ENCODE measurements at regions not wholly inside any gene's neighbourhood (a gene's known extent, or its start where the extent isn't known, plus 50 kb on each side); places are given as distances from the start of the nearest gene placed in this dataset.

DNA sequence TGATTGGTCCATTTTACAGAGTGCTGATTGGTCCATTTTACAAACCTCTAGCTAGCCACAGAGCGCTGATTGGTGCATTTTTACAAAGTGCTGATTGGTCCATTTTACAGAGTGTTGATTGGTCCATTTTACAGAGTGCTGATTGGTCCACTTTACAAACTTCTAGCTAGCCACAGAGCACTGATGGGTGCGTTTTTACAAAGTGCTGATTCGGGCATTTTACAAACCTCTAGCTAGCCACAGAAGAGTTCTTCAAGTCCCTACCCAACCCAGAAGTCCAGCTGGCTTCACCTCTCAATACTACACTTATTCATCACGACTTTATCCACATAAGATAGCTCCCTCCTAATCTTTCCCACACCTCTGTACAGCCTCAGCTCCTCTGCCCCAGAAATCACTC lies 899.8 kb downstream of the TUSC7 start:
- Mint-ChIP-seq H3K36me3 (no peaks in the 10 kb centered on the region), H3K27me3 (peaks cover 0 to 4% (median 0%) of the 10 kb centered on the region in 5 donors), H3K4me1 (no peaks in the 10 kb centered on the region), H3K4me3 (no peak overlapping the region), H3K27ac (no peak overlapping the region), H3K9me3 (peaks cover 0 to 15% (median 0%) of the 10 kb centered on the region in 9 donors)
- POLR2A ChIA-PET, result no interaction called here
- DNase-seq, result no peak
- no peak for ATAC-seq

- Mint-ChIP-seq H3K4me3 (no peak overlapping the region), H3K4me1 (no peaks in the 10 kb centered on the region), H3K36me3 (no peaks in the 10 kb centered on the region), H3K27ac (no peak overlapping the region), H3K27me3 (peaks cover 0 to 4% (median 0%) of the 10 kb centered on the region in 5 donors), H3K9me3 (peaks cover 0 to 15% (median 0%) of the 10 kb centered on the region in 9 donors)
- POLR2A ChIA-PET, result no interaction called here
- DNase-seq, result no peak
- ATAC-seq, result no peak
These were observed 900.6 kb downstream of the TUSC7 start for GRCh38 chr3:117610156-117610555.

DNA sequence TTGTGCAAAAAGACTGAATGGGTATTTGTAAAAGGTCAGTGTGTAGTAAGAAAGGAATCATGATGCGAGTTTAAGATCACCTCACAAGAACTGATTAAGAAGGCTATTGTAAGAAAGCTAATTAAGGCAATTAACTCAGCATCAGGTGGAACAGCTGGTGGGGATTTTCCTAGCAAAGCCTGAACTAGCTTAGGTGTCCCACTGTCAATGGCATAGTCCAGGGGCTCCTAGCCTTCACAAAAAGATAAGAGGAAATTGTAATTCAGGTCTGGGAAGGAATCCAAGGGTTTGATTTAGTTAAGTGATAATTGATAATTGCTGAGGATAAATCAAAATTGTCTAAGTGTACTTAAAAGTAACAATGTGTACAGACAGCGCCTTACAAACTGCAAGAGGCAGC lies 901.6 kb downstream of the TUSC7 start:
- Mint-ChIP-seq H3K36me3 (no peaks in the 10 kb centered on the region), H3K4me3 (no peak overlapping the region), H3K27ac (no peak overlapping the region), H3K4me1 (no peaks in the 10 kb centered on the region), H3K27me3 (peaks cover 0 to 4% (median 0%) of the 10 kb centered on the region in 5 donors), H3K9me3 (peaks cover 0 to 15% (median 0%) of the 10 kb centered on the region in 9 donors)
- DNase-seq (no peak), ATAC-seq (no peak)
- POLR2A ChIA-PET, result no interaction called here

GRCh38 chr3:117616227-117616626 lies 906.6 kb downstream of the TUSC7 start:
- H3K36me3 Mint-ChIP-seq, result no peaks in the 10 kb centered on the region
- no peak overlapping the region for H3K27ac Mint-ChIP-seq
- no peaks in the 10 kb centered on the region for H3K4me1 Mint-ChIP-seq
- peaks cover 0 to 4% (median 0%) of the 10 kb centered on the region in 5 donors for H3K27me3 Mint-ChIP-seq
- peaks cover 0 to 4% (median 0%) of the 10 kb centered on the region in 9 donors for H3K9me3 Mint-ChIP-seq
- no peak for DNase-seq
- no peak overlapping the region for H3K4me3 Mint-ChIP-seq
- POLR2A ChIA-PET, result no interaction called here
- no peak for ATAC-seq

- no peak overlapping the region for H3K27ac Mint-ChIP-seq
- DNase-seq (no peak), ATAC-seq (no peak)
- H3K4me3 Mint-ChIP-seq, result no peak overlapping the region
- H3K36me3 Mint-ChIP-seq, result no peaks in the 10 kb centered on the region
- no peaks in the 10 kb centered on the region for H3K27me3 Mint-ChIP-seq
- POLR2A ChIA-PET, result no interaction called here
- no peaks in the 10 kb centered on the region for H3K4me1 Mint-ChIP-seq
- peaks cover 0 to 10% (median 2%) of the 10 kb centered on the region in 9 donors for H3K9me3 Mint-ChIP-seq
These were observed 908.3 kb downstream of the TUSC7 start for GRCh38 chr3:117617906-117618305.

DNA sequence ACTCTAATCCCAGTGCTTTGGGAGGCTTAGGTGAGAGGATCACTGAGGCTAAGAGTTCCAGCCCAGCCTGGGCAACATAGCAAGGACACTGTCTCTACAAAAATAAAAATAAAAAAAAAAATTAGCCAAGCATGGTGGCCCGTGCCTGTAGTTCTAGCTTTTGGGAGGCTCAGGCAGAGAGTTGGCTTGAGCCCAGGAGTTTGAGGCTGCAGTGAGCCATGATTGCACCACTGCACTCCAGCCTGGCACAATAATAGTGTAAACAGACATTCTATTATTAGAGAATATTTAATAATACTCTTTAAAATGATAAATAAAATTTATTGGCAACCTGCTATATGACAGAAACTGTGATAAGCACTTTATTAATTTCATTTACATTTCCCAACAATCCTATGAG lies 908.9 kb downstream of the TUSC7 start:
- peaks cover 0 to 10% (median 2%) of the 10 kb centered on the region in 9 donors for H3K9me3 Mint-ChIP-seq
- ATAC-seq (no peak), DNase-seq (no peak)
- H3K36me3 Mint-ChIP-seq, result no peaks in the 10 kb centered on the region
- POLR2A ChIA-PET, result interaction anchor here (0.7 kb wide), 1 partner anchor 247 kb away, joined by 4 read pairs; no protein-coding TSS in a partner anchor
- no peaks in the 10 kb centered on the region for H3K4me1 Mint-ChIP-seq
- H3K27ac Mint-ChIP-seq, result no peak overlapping the region
- no peaks in the 10 kb centered on the region for H3K27me3 Mint-ChIP-seq
- no peak overlapping the region for H3K4me3 Mint-ChIP-seq

DNA sequence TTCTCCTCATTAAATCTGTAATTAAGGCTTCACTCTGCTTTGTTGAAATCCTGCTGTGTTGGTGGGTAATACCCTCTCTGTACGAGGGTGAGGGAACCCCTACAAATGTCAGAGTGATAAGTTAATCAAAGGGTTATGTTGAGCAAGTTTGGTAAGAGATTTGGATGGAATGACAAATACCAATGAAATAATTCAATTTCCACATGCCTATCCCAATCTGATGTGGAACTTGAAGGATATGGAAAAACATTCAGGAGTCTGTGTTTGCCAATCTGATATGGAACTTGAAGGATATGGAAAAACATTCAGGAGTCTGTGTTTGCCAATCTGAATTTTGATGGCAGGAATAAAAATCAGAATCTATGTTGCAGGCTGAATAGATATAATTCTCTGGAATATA lies 910.2 kb downstream of the TUSC7 start:
- no peaks in the 10 kb centered on the region for H3K4me1 Mint-ChIP-seq
- ATAC-seq, result no peak
- POLR2A ChIA-PET, result no interaction called here
- no peak overlapping the region for H3K4me3 Mint-ChIP-seq
- H3K9me3 Mint-ChIP-seq, result peaks cover 0 to 10% (median 2%) of the 10 kb centered on the region in 9 donors
- H3K36me3 Mint-ChIP-seq, result no peaks in the 10 kb centered on the region
- DNase-seq, result no peak
- H3K27ac Mint-ChIP-seq, result no peak overlapping the region
- H3K27me3 Mint-ChIP-seq, result no peaks in the 10 kb centered on the region

DNA sequence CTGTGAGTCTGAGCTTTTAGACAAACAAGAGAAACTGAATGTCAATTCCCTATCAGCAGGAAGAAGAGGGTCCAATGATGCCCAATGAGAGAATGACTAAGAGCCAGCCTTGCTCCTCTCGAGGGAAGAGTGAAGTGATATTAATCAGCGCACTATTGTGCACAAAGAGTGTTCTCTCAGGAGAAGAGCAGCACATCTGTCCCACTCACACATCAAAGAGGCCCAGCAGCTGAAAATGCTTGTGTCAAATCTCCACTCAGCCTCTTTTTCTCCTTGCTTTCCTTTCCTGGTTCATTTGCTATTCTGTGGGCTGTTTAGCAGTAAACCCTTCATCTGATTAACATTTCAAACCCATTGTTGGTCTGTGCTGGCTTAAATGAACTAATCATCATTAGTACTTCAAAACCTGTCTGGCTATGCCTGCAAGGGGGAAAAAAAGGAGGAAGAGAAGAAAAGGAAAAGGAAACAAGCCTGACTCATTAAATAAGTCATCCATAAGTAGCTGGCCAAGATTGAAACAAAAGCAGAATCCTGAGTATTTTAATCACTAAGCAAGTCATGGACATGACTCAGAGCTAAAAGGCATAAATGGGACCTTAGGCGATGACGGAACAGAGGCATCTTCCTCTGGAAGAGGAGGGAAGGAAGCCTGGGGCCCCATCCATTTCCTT lies 912.7 kb downstream of the TUSC7 start:
- H3K4me1 Mint-ChIP-seq, result no peaks in the 10 kb centered on the region
- DNase-seq, result no peak
- H3K36me3 Mint-ChIP-seq, result no peaks in the 10 kb centered on the region
- no peak overlapping the region for H3K4me3 Mint-ChIP-seq
- H3K27me3 Mint-ChIP-seq, result no peaks in the 10 kb centered on the region
- no peak for ATAC-seq
- no peak overlapping the region for H3K27ac Mint-ChIP-seq
- H3K9me3 Mint-ChIP-seq, result peaks cover 0 to 10% (median 2%) of the 10 kb centered on the region in 9 donors
- POLR2A ChIA-PET, result no interaction called here

DNA sequence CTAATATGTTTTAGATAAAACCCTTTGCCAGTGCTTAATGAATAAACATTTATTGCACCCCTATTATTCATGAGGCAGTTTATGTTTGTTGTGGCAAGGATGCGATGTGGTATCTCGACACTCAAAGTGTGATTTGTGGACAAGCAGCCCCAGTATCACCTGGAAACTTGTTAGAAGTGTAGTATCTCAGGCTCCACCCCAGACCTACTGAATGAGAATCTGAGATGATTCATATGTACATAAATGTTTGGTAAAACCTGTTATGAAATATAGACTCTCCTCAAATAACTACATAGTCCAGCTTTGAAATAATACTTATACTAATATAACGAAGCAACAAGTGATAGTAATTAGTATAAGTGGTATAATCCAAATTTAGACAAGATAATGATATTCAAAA lies 914.8 kb downstream of the TUSC7 start:
- peaks cover 0 to 10% (median 2%) of the 10 kb centered on the region in 9 donors for H3K9me3 Mint-ChIP-seq
- no peaks in the 10 kb centered on the region for H3K36me3 Mint-ChIP-seq
- ATAC-seq, result no peak
- H3K4me1 Mint-ChIP-seq, result no peaks in the 10 kb centered on the region
- no peak for DNase-seq
- POLR2A ChIA-PET, result no interaction called here
- H3K27ac Mint-ChIP-seq, result no peak overlapping the region
- no peaks in the 10 kb centered on the region for H3K27me3 Mint-ChIP-seq
- H3K4me3 Mint-ChIP-seq, result no peak overlapping the region

- H3K36me3 Mint-ChIP-seq, result no peaks in the 10 kb centered on the region
- POLR2A ChIA-PET, result no interaction called here
- H3K27me3 Mint-ChIP-seq, result no peaks in the 10 kb centered on the region
- ATAC-seq (no peak), DNase-seq (no peak)
- H3K4me3 Mint-ChIP-seq, result no peak overlapping the region
- H3K27ac Mint-ChIP-seq, result no peak overlapping the region
- H3K4me1 Mint-ChIP-seq, result no peaks in the 10 kb centered on the region
- peaks cover 0 to 10% (median 2%) of the 10 kb centered on the region in 9 donors for H3K9me3 Mint-ChIP-seq
These were observed 915.6 kb downstream of the TUSC7 start for GRCh38 chr3:117625174-117625573.

DNA sequence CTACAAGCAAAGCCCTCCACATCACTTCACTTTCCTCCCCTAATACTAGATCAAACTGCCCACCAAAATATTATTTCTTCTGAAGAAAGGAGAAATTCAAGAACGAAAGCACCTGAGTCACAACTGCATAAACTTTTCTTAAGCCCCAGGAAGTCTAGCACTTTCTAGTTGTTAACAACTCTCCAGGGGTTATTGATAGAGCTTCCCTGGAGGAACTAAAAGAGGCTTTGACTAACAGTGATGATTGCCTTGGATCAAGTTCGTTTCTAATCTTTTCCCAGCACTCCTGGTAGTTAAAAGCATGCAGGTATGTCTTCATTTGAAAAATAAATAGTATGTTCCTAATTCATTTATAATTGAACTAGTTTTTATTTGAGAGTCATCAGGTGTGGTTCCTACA lies 917.0 kb downstream of the TUSC7 start:
- Mint-ChIP-seq H3K27ac (no peak overlapping the region), H3K9me3 (peaks cover 0 to 10% (median 2%) of the 10 kb centered on the region in 9 donors), H3K27me3 (no peaks in the 10 kb centered on the region), H3K36me3 (no peaks in the 10 kb centered on the region), H3K4me1 (no peaks in the 10 kb centered on the region), H3K4me3 (no peak overlapping the region)
- POLR2A ChIA-PET, result no interaction called here
- ATAC-seq, result no peak
- DNase-seq, result no peak

GRCh38 chr3:117628823-117629291 lies 919.3 kb downstream of the TUSC7 start:
- Mint-ChIP-seq H3K27ac (no peak overlapping the region), H3K27me3 (no peaks in the 10 kb centered on the region), H3K4me1 (no peaks in the 10 kb centered on the region)

GRCh38 chr3:117629505-117629904 lies 919.9 kb downstream of the TUSC7 start:
- no peak for ATAC-seq
- H3K27ac Mint-ChIP-seq, result no peak overlapping the region
- H3K9me3 Mint-ChIP-seq, result peaks cover 0 to 9% (median 0%) of the 10 kb centered on the region in 9 donors
- no peak for DNase-seq
- POLR2A ChIA-PET, result no interaction called here
- no peaks in the 10 kb centered on the region for H3K36me3 Mint-ChIP-seq
- H3K4me1 Mint-ChIP-seq, result no peaks in the 10 kb centered on the region
- no peak overlapping the region for H3K4me3 Mint-ChIP-seq
- no peaks in the 10 kb centered on the region for H3K27me3 Mint-ChIP-seq

More at GRCh38 chr3:117628823-117629291, 919.3 kb downstream of the TUSC7 start:
- POLR2A ChIA-PET, result no interaction called here
- ATAC-seq (no peak), DNase-seq (no peak)
- Mint-ChIP-seq H3K4me3 (no peak overlapping the region), H3K36me3 (no peaks in the 10 kb centered on the region), H3K9me3 (peaks cover 0 to 9% (median 0%) of the 10 kb centered on the region in 9 donors)

DNA sequence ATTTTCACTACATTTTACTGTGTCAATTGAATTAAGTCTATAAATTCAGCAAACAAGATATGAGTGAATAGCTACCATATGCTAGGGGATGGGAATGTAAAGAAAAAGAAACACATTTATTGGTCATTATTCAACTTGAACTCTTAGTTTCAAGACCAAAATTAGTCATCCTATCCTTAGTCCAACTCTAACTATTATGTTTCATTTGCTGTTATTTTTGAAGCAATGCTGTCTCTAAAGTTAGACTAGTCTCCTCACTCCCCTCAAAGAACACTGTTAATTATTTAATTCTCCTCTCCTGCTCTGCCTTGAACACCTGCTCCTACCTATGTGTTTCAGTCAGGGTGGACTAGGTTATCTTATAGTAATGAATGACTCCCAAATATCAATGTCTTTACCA lies 920.9 kb downstream of the TUSC7 start:
- DNase-seq (no peak), ATAC-seq (no peak)
- H3K4me3 Mint-ChIP-seq, result no peak overlapping the region
- H3K27me3 Mint-ChIP-seq, result peaks cover 0 to 2% (median 0%) of the 10 kb centered on the region in 5 donors
- H3K9me3 Mint-ChIP-seq, result peaks cover 0 to 9% (median 0%) of the 10 kb centered on the region in 9 donors
- POLR2A ChIA-PET, result no interaction called here
- no peak overlapping the region for H3K27ac Mint-ChIP-seq
- H3K36me3 Mint-ChIP-seq, result no peaks in the 10 kb centered on the region
- no peaks in the 10 kb centered on the region for H3K4me1 Mint-ChIP-seq
